OCI-LY7 (cell line): ENCODE measurements at regions not wholly inside any gene's neighbourhood (a gene's known extent, or its start where the extent isn't known, plus 50 kb on each side); places are given as distances from the start of the nearest gene placed in this dataset.

ENCODE experiments used
- BruUV-seq: library from RNA; stranded (reverse); fragments of 400-500 nt; replicated peaks from 2 replicates; lab custom pipeline; 2021; lab: Mats Ljungman, UMichigan
- CTCF ChIA-PET: fragments of 300-600 bp; sonication (Branson Sonifier 250); formaldehyde crosslinking; loops from one replicate; lab custom pipeline; 2022; ENCODE audit warnings: antibody characterized with exemption; ENCODE audit not compliant: unreplicated experiment; lab: Charles Lee
- POLR2A ChIA-PET: fragments of 300-600 bp; sonication (Branson Sonifier 250); formaldehyde crosslinking; loops from one replicate; lab custom pipeline; 2022; ENCODE audit warnings: antibody characterized with exemption; lab: Charles Lee
- DNase-seq: peaks from one replicate; pipeline ENCODE4 v3.0.0-alpha.2; 2015; ENCODE audit warnings: low spot score
- H2AFZ ChIP-seq: fragments of 200-600 bp; sonication (generic), shearing (Covaris generic); 2 replicates; pipeline ENCODE4 v1.6.1; 2014; ENCODE audit warnings: mild to moderate bottlenecking, antibody characterized with exemption, low read length, moderate library complexity
- H3K27ac ChIP-seq: fragments of 200-600 bp; sonication (generic); 2 replicates; pipeline ENCODE4 v1.5.1; 2014; ENCODE audit warnings: mixed run types, low read depth, mild to moderate bottlenecking, moderate library complexity, low read length, inconsistent platforms; ENCODE audit not compliant: poor library complexity, severe bottlenecking
- H3K36me3 ChIP-seq: fragments of 200-600 bp; sonication (generic); 2 replicates; pipeline ENCODE4 v1.6.1; 2014; ENCODE audit warnings: mild to moderate bottlenecking, antibody characterized with exemption, low read length, moderate library complexity, mixed read lengths; ENCODE audit not compliant: insufficient read depth
- H3K4me1 ChIP-seq: fragments of 200-600 bp; sonication (generic); 2 replicates; pipeline ENCODE4 v1.5.1; 2014; ENCODE audit warnings: mild to moderate bottlenecking, low read length; ENCODE audit not compliant: insufficient read depth, poor library complexity, severe bottlenecking
- H3K4me2 ChIP-seq: fragments of 200-600 bp; sonication (generic); 2 replicates; pipeline ENCODE4 v1.6.1; 2014; ENCODE audit warnings: mild to moderate bottlenecking, low read length
- H3K4me3 ChIP-seq: fragments of 200-600 bp; sonication (generic); 2 replicates; pipeline ENCODE4 v1.5.1; 2014; ENCODE audit warnings: mild to moderate bottlenecking, low read depth, low read length; ENCODE audit not compliant: poor library complexity, severe bottlenecking
- H3K79me2 ChIP-seq: fragments of 200-600 bp; sonication (generic); 2 replicates; pipeline ENCODE4 v1.6.1; 2016; ENCODE audit warnings: low read depth, mild to moderate bottlenecking, low read length, moderate library complexity, mixed read lengths; ENCODE audit not compliant: insufficient read depth
- H3K9me2 ChIP-seq: fragments of 200-600 bp; sonication (generic); 2 replicates; pipeline ENCODE4 v1.6.1; 2016; ENCODE audit warnings: mild to moderate bottlenecking, low read length, mixed read lengths; ENCODE audit not compliant: insufficient read depth
- H3K9me3 ChIP-seq: fragments of 200-600 bp; sonication (generic); 2 replicates; pipeline ENCODE4 v1.6.1; 2014; ENCODE audit warnings: mild to moderate bottlenecking, mixed run types, low read length, mixed read lengths
- H4K20me1 ChIP-seq: fragments of 200-600 bp; sonication (generic); 2 replicates; pipeline ENCODE4 v1.6.1; 2014; ENCODE audit warnings: mild to moderate bottlenecking, antibody characterized with exemption, low read length, moderate library complexity, mixed read lengths; ENCODE audit not compliant: insufficient read depth
- EZH2phosphoT487 ChIP-seq: fragments of 200-600 bp; sonication (generic); IDR thresholded peaks from 2 replicates; pipeline ENCODE4 v1.6.1; 2018; ENCODE audit warnings: low read depth, borderline replicate concordance, mild to moderate bottlenecking, mixed run types, antibody characterized with exemption, low read length, moderate library complexity, mixed read lengths
- intact Hi-C: fragments of 100-400 bp; cut with micrococcal nuclease; formaldehyde crosslinking; loops from one replicate; pipeline ENCODE4 v1.10.0; 2022; ENCODE audit not compliant: unreplicated experiment
- TF ChIP-seq, protein P1 (sequence below): fragments of 200-600 bp; sonication (generic); conservative IDR thresholded peaks from 2 replicates; pipeline ENCODE4 v1.5.1; 2014; ENCODE audit warnings: mild to moderate bottlenecking, antibody characterized with exemption, low read length, moderate library complexity, mixed read lengths

DNA sequence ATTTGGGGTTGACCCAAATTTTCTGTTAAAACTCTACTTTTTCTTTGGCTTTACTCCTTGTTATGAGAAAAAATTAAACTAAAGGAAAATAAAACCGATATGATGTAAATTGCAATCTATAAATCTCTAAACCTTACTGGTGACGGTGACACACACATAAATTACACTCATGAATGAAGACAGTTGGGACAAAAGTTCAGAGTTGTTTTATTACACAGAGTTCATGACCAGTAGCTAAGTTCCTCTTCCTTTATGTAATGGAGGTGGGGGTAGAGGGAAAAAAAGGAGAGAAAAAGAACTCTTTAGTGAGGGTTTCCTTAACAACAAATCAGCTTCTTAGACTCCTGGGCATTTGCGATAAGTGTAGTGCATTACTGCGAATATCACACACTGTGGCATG is 220.7 kb downstream of the KCNJ2 start:
- intact Hi-C loops: no loop called here

DNA sequence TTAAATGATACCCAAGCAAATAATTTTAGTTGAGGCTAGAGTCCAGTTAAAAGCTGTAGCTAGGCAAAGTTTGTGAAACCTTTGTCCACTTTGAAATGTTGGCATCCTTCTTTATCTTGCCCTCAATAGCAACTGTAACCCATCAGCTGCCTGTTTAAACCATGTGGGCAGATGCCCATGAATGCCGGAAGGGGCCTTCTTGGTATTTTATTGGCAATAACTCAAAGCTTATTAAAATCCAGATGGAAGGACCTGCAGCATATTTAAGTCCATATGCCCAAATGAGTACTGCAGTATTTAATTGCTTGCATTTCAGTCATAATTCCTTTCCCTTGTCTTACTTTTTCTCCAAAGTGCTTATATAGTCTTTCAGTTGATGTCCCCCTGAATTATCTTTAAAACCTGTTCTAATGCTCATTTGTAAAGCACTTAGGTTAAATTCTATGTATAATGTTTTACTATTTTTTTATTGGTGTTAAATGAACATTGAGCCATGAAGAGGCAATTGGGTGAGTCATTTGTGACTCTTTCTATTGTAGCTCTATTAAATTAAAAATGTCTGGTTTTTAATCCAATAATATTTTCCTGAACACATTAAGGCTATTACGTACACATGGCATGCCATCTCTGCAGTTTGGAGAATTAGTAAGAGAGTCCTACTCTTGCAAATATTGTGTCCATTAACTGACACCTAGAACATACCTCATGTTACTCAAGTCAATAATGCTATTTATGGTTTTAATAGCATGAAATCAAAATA is 225.3 kb downstream of the KCNJ2 start:
- H3K4me1 ChIP-seq: no peaks in the 10 kb centered on the region
- H3K36me3 ChIP-seq: no peaks in the 10 kb centered on the region
- no TSS peak for BruUV-seq
- no peak overlapping the region for H3K4me3 ChIP-seq
- H3K9me2 ChIP-seq: no peaks in the 10 kb centered on the region
- H4K20me1 ChIP-seq: no peaks in the 10 kb centered on the region
- no peak overlapping the region for H2AFZ ChIP-seq
- TF ChIP-seq, protein P1, sequence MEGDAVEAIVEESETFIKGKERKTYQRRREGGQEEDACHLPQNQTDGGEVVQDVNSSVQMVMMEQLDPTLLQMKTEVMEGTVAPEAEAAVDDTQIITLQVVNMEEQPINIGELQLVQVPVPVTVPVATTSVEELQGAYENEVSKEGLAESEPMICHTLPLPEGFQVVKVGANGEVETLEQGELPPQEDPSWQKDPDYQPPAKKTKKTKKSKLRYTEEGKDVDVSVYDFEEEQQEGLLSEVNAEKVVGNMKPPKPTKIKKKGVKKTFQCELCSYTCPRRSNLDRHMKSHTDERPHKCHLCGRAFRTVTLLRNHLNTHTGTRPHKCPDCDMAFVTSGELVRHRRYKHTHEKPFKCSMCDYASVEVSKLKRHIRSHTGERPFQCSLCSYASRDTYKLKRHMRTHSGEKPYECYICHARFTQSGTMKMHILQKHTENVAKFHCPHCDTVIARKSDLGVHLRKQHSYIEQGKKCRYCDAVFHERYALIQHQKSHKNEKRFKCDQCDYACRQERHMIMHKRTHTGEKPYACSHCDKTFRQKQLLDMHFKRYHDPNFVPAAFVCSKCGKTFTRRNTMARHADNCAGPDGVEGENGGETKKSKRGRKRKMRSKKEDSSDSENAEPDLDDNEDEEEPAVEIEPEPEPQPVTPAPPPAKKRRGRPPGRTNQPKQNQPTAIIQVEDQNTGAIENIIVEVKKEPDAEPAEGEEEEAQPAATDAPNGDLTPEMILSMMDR: no peak
- TF ChIP-seq EZH2phosphoT487: no peak
- H3K9me3 ChIP-seq: no peaks in the 10 kb centered on the region
- H3K79me2 ChIP-seq: no peaks in the 10 kb centered on the region
- H3K4me2 ChIP-seq: no peak overlapping the region
- no peak for DNase-seq
- intact Hi-C loops: no loop called here
- CTCF ChIA-PET: no interaction called here
- POLR2A ChIA-PET: no interaction called here
- H3K27ac ChIP-seq: no peak overlapping the region

More for the DNA sequence above, 220.7 kb downstream of the KCNJ2 start:
- POLR2A ChIA-PET: interaction anchor here (0.5 kb wide), 1 partner anchor 990 kb away, joined by 3 read pairs; no protein-coding TSS in a partner anchor
- TF ChIP-seq EZH2phosphoT487: no peak
- TF ChIP-seq, protein P1: no peak
- DNase-seq: no peak
- H3K4me2 ChIP-seq: no peak overlapping the region
- CTCF ChIA-PET: no interaction called here
- H4K20me1 ChIP-seq: no peaks in the 10 kb centered on the region
- H2AFZ ChIP-seq: no peak overlapping the region
- no TSS peak for BruUV-seq
- no peak overlapping the region for H3K27ac ChIP-seq
- no peaks in the 10 kb centered on the region for H3K79me2 ChIP-seq
- no peaks in the 10 kb centered on the region for H3K9me3 ChIP-seq
- H3K36me3 ChIP-seq: no peaks in the 10 kb centered on the region
- no peak overlapping the region for H3K4me3 ChIP-seq
- H3K4me1 ChIP-seq: no peaks in the 10 kb centered on the region
- no peaks in the 10 kb centered on the region for H3K9me2 ChIP-seq
